Natural killer cell treated with Interleukin-12 subunit alpha and Interleukin-12 subunit beta and Interleukin-15 and Interleukin-18, amount 100 ng/mL, for 72 hours (primary cell): ENCODE measurements at regions not wholly inside any gene's neighbourhood (a gene's known extent, or its start where the extent isn't known, plus 50 kb on each side); places are given as distances from the start of the nearest gene placed in this dataset.

Experiments used
- ATAC-seq, 2 donors: fragments of 150-1000 bp; cut with Tn5 transposase in 1 of 2; sonication (Bioruptor Pico), chemical (Tn5 transposase) in 1 of 2; 2 replicates each; pipeline ENCODE4 v1.10.0; 2021
- DNase-seq: peaks from one replicate; pipeline ENCODE4 v3.0.0; 2022; ENCODE audit warnings: low spot score
- H3K27ac Mint-ChIP-seq, 2 donors: 1 replicate in 1 of 2; 2 replicates in 1 of 2; pipeline ENCODE4 v1.8.0; 2022; ENCODE audit warnings: mixed read lengths in 2 of 2, mild to moderate bottlenecking in 1 of 2, moderate library complexity in 1 of 2
- H3K27me3 Mint-ChIP-seq, 2 donors: 1 replicate in 1 of 2; 2 replicates in 1 of 2; pipeline ENCODE4 v1.8.0; 2022; ENCODE audit warnings: mixed read lengths in 2 of 2
- H3K36me3 Mint-ChIP-seq: one replicate; pipeline ENCODE4 v1.8.0; 2022; ENCODE audit warnings: mixed read lengths
- H3K4me1 Mint-ChIP-seq, 2 donors: 1 replicate in 1 of 2; 2 replicates in 1 of 2; pipeline ENCODE4 v1.8.0; 2022; ENCODE audit warnings: low read depth in 2 of 2, mixed read lengths in 2 of 2, mild to moderate bottlenecking in 1 of 2
- H3K4me3 Mint-ChIP-seq: one replicate; pipeline ENCODE4 v1.8.0; 2022; ENCODE audit warnings: mixed read lengths
- H3K9me3 Mint-ChIP-seq: 2 replicates; pipeline ENCODE4 v1.8.0; 2022; ENCODE audit warnings: mixed read lengths

- Mint-ChIP-seq H3K4me1 (peaks cover 0 to 3% of the 10 kb centered on the region in 2 donors), H3K36me3 (no peaks in the 10 kb centered on the region), H3K27me3 (peaks cover 13% of the 10 kb centered on the region in 2 donors), H3K9me3 (no peaks in the 10 kb centered on the region), H3K4me3 (no peak overlapping the region), H3K27ac (no peak overlapping the region)
- DNase-seq (no peak), ATAC-seq (no peak)
These were observed 319.3 kb upstream of the CITED2 start for GRCh38 chr6:139693735-139694134.

DNA sequence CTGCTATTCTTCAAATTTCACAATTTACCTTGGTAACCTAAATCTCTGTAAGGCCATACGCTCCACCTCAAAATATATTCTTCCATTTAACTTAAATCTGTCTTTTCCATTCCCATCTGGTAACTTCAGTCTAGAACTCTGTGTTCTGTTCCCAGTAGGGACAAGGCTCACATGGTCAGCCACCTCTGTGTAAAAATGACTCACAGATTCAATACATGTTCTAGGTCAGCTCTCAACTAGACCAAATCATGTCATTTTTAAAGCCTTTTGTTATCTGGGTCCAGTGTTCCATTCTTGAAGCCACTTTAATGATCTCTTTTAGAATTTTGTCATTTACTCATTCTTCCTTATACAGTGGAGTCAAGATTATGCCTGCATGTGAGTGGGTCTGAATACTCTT, 315.6 kb upstream of the CITED2 start:
- Mint-ChIP-seq H3K4me1 (no peaks in the 10 kb centered on the region), H3K4me3 (no peak overlapping the region), H3K36me3 (no peaks in the 10 kb centered on the region), H3K9me3 (no peaks in the 10 kb centered on the region), H3K27ac (no peak overlapping the region), H3K27me3 (peaks cover 13 to 26% of the 10 kb centered on the region in 2 donors)
- ATAC-seq, result no peak
- no peak for DNase-seq

- H3K36me3 Mint-ChIP-seq, result no peaks in the 10 kb centered on the region
- no peak overlapping the region for H3K4me3 Mint-ChIP-seq
- ATAC-seq, result no peak
- no peaks in the 10 kb centered on the region for H3K4me1 Mint-ChIP-seq
- no peak overlapping the region for H3K27ac Mint-ChIP-seq
- no peaks in the 10 kb centered on the region for H3K9me3 Mint-ChIP-seq
- no peak for DNase-seq
- H3K27me3 Mint-ChIP-seq, result peaks cover 6 to 26% of the 10 kb centered on the region in 2 donors
These were observed 312.6 kb upstream of the CITED2 start for GRCh38 chr6:139687055-139687454.

DNA sequence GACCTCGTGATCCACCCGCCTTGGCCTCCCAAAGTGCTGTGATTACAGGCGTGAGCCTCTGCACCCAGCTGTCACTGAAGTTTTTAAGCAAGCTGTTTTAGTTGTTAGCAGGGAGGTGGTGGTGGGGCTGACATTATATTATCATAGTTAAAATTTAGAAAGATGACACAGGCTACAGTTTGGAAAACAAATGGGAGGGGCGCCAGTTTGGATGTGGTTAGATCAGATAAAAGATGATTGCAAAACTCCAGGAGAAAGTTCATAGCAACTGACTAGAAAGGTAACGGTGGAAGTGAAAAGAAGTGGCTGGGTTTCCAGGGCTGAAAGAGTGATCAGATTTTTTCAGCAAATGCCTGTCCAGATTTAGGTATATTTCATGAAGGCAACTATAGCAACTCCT, 311.9 kb upstream of the CITED2 start:
- Mint-ChIP-seq H3K36me3 (no peaks in the 10 kb centered on the region), H3K27ac (no peak overlapping the region), H3K9me3 (no peaks in the 10 kb centered on the region), H3K4me1 (no peaks in the 10 kb centered on the region), H3K27me3 (peaks cover 3 to 21% of the 10 kb centered on the region in 2 donors), H3K4me3 (no peak overlapping the region)
- no peak for DNase-seq
- ATAC-seq, result no peak

DNA sequence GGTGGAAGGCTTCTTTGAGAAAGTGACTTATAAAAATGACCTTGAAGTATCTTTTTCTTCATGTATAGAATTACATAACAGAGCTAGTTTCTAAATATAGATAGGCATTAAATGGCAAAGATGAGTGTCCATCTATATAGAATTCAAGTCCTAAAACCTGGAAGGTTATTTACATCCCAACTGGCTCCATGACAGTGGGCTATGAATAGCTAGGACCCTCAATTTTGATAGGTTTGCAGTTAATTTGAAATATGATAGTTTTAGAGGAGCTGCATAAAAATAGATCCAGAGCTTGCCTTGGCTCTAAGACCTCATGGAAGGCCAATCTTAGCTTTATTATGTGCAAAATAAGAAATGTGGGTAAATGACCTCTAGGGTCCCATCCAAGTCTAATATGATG, 310.6 kb upstream of the CITED2 start:
- Mint-ChIP-seq H3K27me3 (peaks cover 1 to 16% of the 10 kb centered on the region in 2 donors), H3K27ac (no peak overlapping the region), H3K4me3 (no peak overlapping the region), H3K9me3 (no peaks in the 10 kb centered on the region), H3K4me1 (no peaks in the 10 kb centered on the region), H3K36me3 (no peaks in the 10 kb centered on the region)
- no peak for ATAC-seq
- no peak for DNase-seq

DNA sequence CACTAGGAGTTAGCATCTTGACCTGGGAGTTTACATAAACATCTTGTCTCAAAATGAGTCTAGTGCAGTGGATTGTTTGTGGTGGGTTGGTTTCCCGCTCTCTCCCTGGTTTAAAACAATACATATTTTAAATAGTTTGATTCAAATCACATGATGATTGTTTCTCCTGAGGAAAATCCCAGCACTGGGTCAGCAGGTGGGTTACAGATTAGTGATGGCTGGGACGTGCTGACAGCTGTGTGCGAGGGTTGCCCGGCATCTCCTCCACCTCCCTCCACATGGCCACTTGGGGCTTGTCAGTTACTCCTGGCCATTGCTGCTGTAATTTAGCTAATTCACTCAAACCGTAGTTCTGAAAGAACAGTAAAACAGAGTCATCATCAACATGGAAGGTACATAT, 306.4 kb upstream of the CITED2 start:
- H3K36me3 Mint-ChIP-seq, result no peaks in the 10 kb centered on the region
- no peak for DNase-seq
- no peaks in the 10 kb centered on the region for H3K4me1 Mint-ChIP-seq
- H3K27me3 Mint-ChIP-seq, result no peaks in the 10 kb centered on the region
- H3K27ac Mint-ChIP-seq, result no peak overlapping the region
- no peak overlapping the region for H3K4me3 Mint-ChIP-seq
- no peak for ATAC-seq
- no peaks in the 10 kb centered on the region for H3K9me3 Mint-ChIP-seq

DNA sequence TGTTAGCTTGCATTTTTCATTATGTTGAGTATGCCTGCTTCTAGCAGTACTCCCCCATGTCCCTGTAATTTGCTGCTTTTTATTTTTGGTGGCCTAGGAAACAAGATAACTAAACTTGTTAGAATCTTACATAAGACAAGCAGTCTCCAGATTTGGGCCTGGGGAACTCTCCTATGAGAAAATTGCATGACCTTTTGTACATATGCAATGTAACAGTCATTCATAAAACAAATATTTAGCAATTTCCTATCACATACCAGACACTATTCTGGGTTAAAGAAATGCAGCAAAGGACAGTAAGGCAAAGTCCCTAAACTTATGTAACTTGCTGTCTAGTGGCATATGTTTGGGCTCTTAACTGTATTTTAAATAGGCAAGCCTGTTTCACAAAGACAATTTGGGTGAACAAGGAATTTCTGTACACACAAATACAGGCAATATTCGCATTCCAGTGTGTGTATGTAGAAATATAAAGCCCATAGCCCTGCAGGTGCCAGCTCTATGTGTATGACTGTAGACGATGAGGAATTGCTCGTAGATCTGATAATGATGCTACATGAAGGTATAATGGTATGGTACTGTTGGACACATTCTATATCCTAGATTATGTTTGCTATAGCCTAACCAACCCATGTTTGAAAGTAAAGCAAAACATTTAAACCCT, 305.2 kb upstream of the CITED2 start:
- H3K27me3 Mint-ChIP-seq, result no peaks in the 10 kb centered on the region
- no peaks in the 10 kb centered on the region for H3K36me3 Mint-ChIP-seq
- no peak overlapping the region for H3K27ac Mint-ChIP-seq
- DNase-seq (no peak), ATAC-seq (no peak)
- H3K4me3 Mint-ChIP-seq, result no peak overlapping the region
- H3K9me3 Mint-ChIP-seq, result no peaks in the 10 kb centered on the region
- H3K4me1 Mint-ChIP-seq, result no peaks in the 10 kb centered on the region

GRCh38 chr6:139676718-139677117, 302.3 kb upstream of the CITED2 start:
- Mint-ChIP-seq H3K9me3 (no peaks in the 10 kb centered on the region), H3K4me3 (no peak overlapping the region), H3K27me3 (peaks cover under 1 to 2% of the 10 kb centered on the region in 2 donors), H3K27ac (no peak overlapping the region), H3K4me1 (no peaks in the 10 kb centered on the region), H3K36me3 (no peaks in the 10 kb centered on the region)
- ATAC-seq (no peak), DNase-seq (no peak)

DNA sequence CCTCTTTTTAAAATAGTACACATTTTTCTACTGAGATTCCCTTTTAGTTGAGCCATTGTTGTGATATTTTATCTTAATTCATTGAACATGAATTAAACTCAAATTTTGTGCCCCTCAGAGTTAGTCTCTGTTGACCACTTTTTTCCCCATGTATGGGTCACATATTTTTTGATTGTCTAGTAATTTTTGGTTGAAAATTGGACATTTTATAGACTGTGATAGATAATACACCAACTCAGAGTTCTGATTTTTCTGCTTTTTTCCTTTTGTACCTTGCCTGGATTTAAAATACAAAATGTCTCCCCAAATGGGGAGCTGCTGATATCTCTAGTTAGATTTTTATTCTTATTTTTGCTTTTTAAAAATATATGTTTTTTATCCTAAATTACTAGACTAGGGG, 291.8 kb upstream of the CITED2 start:
- Mint-ChIP-seq H3K4me3 (no peak overlapping the region), H3K4me1 (no peaks in the 10 kb centered on the region), H3K36me3 (no peaks in the 10 kb centered on the region), H3K27me3 (peaks cover 0 to 6% of the 10 kb centered on the region in 2 donors), H3K27ac (no peak overlapping the region), H3K9me3 (peaks cover 3% of the 10 kb centered on the region)
- no peak for DNase-seq
- no peak for ATAC-seq

DNA sequence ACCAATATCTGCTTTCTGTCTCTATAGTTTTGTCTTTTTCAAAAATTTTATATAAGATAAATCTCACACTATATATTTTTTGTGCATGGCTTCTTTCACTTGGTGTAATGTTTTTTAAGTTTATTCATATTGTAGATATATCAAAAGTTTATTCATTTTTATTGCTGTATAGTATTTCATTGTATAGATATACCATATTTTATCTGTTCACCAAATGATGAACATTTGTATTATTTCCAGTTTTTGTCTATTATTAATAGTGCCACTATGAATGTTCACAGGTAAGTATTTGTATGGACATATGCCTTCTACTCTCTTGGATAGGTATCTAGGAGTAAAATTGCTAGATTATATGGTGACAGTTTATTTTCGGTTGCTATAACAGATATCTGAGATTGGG, 289.5 kb upstream of the CITED2 start:
- Mint-ChIP-seq H3K36me3 (no peaks in the 10 kb centered on the region), H3K9me3 (peaks cover 3% of the 10 kb centered on the region), H3K27me3 (no peaks in the 10 kb centered on the region), H3K4me1 (no peaks in the 10 kb centered on the region), H3K4me3 (no peak overlapping the region), H3K27ac (no peak overlapping the region)
- no peak for ATAC-seq
- no peak for DNase-seq

- Mint-ChIP-seq H3K27me3 (no peaks in the 10 kb centered on the region), H3K36me3 (no peaks in the 10 kb centered on the region), H3K27ac (no peak overlapping the region), H3K4me1 (no peaks in the 10 kb centered on the region), H3K9me3 (peaks cover 3% of the 10 kb centered on the region), H3K4me3 (no peak overlapping the region)
- no peak for DNase-seq
- no peak for ATAC-seq
These were observed 285.3 kb upstream of the CITED2 start for GRCh38 chr6:139659711-139660110.

DNA sequence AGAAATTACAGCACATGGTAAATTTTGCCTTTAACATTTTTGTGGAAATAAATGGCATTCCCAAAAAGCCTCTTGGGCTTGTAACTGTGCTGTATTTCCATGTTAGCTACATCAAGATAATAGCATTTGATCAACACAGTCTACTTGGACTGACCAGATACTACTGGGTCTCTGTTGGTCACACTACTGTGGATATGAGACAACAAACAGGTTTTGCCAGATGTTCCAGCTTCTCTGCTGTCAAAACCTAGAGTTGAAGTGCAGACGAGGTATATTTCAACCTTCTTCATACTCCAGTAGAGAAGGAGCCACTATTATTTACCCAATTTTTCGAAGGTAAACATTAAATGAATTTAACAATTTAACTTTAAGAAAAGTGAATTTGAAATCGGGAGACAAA, 284.7 kb upstream of the CITED2 start:
- Mint-ChIP-seq H3K4me3 (no peak overlapping the region), H3K4me1 (no peaks in the 10 kb centered on the region), H3K27me3 (no peaks in the 10 kb centered on the region), H3K9me3 (peaks cover 2% of the 10 kb centered on the region), H3K27ac (no peak overlapping the region), H3K36me3 (no peaks in the 10 kb centered on the region)
- DNase-seq (no peak), ATAC-seq (no peak)

DNA sequence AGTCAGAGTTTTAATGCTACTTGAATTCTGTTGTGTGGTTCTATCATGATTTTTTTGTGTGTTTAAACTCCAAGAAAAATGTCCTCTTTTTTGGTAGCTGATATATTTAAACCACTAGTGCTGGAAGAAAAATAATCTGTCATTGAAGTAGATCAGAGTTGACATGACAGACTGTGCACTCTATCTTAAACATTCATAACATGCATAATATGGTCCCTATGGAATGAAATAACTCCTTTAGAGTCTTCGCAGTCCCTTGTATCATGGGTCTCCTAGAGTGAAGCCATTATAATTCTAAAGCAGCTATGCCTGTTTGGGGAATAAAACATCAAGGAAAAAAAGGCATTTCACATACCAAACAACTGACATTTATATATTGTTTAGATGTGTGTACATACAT, 282.7 kb upstream of the CITED2 start:
- no peak overlapping the region for H3K27ac Mint-ChIP-seq
- DNase-seq (no peak), ATAC-seq (no peak)
- H3K4me1 Mint-ChIP-seq, result no peaks in the 10 kb centered on the region
- H3K9me3 Mint-ChIP-seq, result no peaks in the 10 kb centered on the region
- H3K36me3 Mint-ChIP-seq, result no peaks in the 10 kb centered on the region
- H3K4me3 Mint-ChIP-seq, result no peak overlapping the region
- no peaks in the 10 kb centered on the region for H3K27me3 Mint-ChIP-seq

- no peak overlapping the region for H3K27ac Mint-ChIP-seq
- no peaks in the 10 kb centered on the region for H3K4me1 Mint-ChIP-seq
- no peaks in the 10 kb centered on the region for H3K9me3 Mint-ChIP-seq
- DNase-seq, result no peak
- H3K36me3 Mint-ChIP-seq, result no peaks in the 10 kb centered on the region
- no peaks in the 10 kb centered on the region for H3K27me3 Mint-ChIP-seq
- ATAC-seq, result no peak
- no peak overlapping the region for H3K4me3 Mint-ChIP-seq
These were observed 281.6 kb upstream of the CITED2 start for GRCh38 chr6:139655783-139656705.
